ENCODE measurements at regions not wholly inside any gene's neighbourhood (a gene's known extent, or its start where the extent isn't known, plus 50 kb on each side); places are given as distances from the start of the nearest gene placed in this dataset.
"Not testable (repeated sequence)": the region's sequence is repeated elsewhere in the genome, so short reads cannot be mapped to it uniquely, and the experiment has no call there.

- not testable (repeated sequence) for DNase-seq
Observed at GRCh38 chr12:9543341-9543740, 64.4 kb downstream of the KLRB1 start.

DNA sequence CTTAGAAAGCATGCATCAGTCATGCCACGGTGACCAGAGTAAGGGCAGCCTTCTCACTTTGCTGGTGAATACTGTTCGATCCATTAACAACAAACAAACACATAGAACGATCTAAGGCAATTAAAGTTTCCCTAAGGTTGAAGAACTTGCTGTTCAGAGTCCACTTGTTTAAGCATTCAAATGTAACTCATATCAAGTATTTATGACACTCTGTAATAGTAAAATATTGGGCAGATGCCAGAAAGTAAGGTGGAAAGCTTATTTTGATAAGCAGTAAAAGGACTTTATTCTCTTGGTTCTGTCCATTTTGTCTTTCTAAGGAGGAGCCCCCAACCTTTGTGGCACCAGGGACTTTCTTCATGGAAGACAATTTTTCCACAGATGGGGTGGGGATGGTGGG lies 64.9 kb downstream of the KLRB1 start:
- not testable (repeated sequence) for DNase-seq

GRCh38 chr12:9515925-9516324 lies 91.8 kb downstream of the KLRB1 start:
- DNase-seq = not testable (repeated sequence)

- not testable (repeated sequence) for DNase-seq
Observed at GRCh38 chr12:9512695-9513094, 95.0 kb downstream of the KLRB1 start.

- not testable (repeated sequence) for DNase-seq
Observed at GRCh38 chr12:9510392-9511011, 97.2 kb downstream of the KLRB1 start.

GRCh38 chr12:9509464-9510161 lies 98.1 kb downstream of the KLRB1 start:
- DNase-seq = no peak

DNA sequence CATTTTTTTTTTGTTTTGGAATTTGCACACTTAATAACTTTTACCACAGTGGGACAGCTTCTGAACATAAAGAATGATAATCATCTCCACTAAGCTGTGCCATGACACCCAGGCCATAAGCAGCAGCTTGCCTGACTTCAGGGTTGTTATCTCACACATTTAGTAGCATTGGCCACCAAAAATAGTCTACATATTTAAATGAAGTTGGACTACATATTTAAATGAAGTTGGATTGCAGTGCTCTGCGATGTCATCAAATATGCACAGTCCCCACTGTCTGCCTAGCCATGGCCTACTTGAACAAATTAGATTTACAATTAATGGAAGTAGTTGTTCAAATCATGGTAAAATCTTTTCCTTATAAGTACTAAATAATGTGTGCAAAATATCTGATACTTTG lies 101.0 kb downstream of the KLRB1 start:
- no peak for DNase-seq

DNA sequence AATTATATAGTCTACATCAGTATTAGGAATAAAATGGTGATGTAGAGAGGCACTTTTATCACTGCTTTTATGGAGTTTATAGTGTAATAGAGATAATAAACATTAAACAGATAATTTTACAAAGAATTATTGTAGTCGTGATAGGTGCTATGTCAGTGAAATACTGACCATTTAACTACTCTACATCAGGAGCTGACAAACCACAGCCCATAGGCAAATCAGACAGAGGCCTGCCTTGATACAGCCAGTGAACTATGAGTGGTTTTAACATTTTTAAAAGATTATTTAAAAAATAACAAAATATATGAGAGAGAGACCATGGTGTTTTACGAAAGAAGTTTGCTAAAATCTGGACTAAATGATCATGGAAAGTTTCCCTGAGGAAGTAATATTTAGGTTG lies 104.3 kb downstream of the KLRB1 start:
- DNase-seq = not testable (repeated sequence)

DNA sequence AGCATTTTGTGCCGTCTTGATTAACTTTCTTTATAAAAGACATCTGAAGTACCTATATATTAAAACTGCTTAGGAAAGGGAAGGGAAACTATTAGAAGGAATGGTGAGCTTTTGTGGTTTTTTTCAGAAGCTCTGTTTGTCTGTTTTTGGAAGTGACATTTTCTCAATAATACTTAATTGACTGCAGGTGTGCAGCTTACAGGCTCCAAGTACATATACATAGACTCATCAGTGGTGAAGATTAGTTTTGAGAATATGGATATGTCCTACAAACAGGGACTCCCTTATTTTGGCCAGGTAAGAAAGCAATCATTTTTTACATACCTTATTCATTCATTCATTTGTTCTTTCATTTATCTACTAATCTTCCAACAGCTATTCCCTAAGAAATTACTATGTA lies 104.9 kb downstream of the KLRB1 start:
- DNase-seq = not testable (repeated sequence)

GRCh38 chr12:9493325-9493724 lies 114.4 kb downstream of the KLRB1 start:
- DNase-seq = not testable (repeated sequence)

DNA sequence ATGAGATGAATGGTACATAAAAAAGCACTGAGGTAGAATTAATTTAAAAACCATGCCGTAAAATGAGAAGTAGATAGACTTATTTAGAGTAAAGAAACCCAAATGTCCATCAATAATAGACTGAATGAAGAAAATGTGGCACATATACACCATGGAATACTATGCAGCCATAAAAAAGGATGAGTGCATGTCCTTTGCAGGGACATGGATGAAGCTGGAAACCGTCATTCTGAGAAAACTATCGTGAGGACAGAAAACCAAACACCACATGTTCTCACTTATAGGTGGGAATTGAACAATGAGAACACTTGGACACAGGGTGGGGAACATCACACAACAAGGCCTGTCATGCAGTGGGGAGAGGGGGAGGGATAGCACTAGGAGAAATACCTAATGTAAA lies 126.4 kb downstream of the KLRB1 start:
- DNase-seq = not testable (repeated sequence)

- DNase-seq = not testable (repeated sequence)
Observed at GRCh38 chr12:9474197-9474596, 133.5 kb downstream of the KLRB1 start.

DNA sequence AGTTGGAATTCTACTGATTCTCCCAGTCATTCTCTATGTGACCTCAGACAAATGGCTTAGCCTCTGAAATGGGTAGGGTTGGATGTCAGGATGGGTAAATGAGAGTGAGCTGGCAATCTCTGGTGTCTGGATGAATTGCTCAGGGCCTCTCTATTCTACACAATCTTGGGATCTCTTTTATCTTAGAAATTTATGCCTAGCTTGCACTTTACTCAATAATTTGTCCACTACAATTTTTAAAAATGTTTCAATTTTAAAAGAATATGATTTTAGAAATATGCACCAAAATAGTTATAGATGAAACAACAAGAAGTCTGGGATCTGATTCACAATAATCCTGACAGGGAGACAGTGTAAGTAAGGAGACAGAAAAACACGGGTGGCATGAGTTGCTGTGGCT lies 134.1 kb downstream of the KLRB1 start:
- DNase-seq = not testable (repeated sequence)

GRCh38 chr12:9471501-9471900 lies 136.2 kb downstream of the KLRB1 start:
- not testable (repeated sequence) for DNase-seq

- not testable (repeated sequence) for DNase-seq
Observed at GRCh38 chr12:9470367-9470766, 137.3 kb downstream of the KLRB1 start.

GRCh38 chr12:9469956-9470355 lies 137.8 kb downstream of the KLRB1 start:
- not testable (repeated sequence) for DNase-seq

- not testable (repeated sequence) for DNase-seq
Observed at GRCh38 chr12:9469463-9469862, 138.3 kb downstream of the KLRB1 start.

DNA sequence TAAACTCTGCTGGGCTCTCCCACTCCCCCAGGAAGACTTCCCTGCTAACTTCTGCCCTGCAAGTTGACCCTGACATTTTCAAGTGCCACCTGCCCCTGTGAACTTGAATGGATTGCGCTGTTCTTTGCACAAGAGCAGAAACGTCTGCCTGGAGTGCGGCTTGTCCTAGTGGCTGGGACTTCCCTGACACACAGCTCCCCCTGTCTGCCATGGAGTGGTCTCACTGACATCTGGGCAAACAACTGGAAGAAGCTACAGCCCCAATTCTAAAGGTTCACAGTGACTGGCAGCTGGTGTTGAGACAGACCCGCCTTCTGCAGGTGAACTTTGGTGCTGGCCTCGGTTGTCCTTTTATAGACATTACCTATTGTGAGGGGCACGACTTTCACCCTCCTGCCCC lies 138.7 kb downstream of the KLRB1 start:
- DNase-seq = peak; percentile 84

GRCh38 chr12:9468144-9468543 lies 139.6 kb downstream of the KLRB1 start:
- DNase-seq = not testable (repeated sequence)

DNA sequence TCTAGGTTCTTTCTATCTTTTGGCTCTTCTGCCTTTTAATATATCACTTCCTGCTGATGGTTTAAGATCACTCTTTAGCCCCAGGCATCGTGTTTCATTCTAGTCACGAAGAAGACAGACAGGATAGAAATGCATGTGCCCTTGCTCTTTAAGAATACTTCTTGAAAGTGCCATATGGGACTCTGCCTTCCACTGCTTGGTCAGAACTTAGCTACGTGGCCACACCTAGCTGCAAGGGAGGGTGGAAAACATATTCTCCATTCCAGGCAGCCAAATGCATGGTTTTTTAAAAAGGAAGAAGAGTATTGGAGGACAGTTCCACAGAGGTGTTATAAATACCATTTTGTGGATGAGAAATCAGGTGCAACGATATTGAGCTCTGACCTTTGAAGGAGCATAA lies 143.3 kb downstream of the KLRB1 start:
- DNase-seq = no peak

DNA sequence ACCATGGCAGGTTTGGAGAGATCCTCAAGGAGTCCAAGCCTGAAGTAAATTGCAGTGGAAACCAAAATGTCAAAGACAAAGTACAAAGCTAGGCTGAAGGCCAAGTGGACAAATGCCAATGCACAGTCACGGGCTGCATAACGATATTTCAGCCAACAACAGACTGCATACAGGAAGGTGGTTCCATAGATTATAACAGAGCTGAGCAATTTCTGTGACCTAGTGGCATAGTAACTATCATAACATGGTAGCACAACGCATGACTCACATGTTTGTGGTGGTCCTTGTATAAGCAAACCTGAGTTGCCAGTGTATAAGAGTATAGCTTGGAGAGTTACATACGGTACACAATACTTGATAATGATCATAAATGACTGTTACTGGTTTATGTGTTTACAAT lies 152.2 kb downstream of the KLRB1 start:
- DNase-seq = peak; percentile 91

GRCh38 chr12:9454021-9454420 lies 153.7 kb downstream of the KLRB1 start:
- not testable (repeated sequence) for DNase-seq

- not testable (repeated sequence) for DNase-seq
Observed at GRCh38 chr12:9450127-9450567, 157.6 kb downstream of the KLRB1 start.

GRCh38 chr12:9449657-9450126 lies 158.0 kb downstream of the KLRB1 start:
- not testable (repeated sequence) for DNase-seq

Measured in dermis blood vessel endothelial cell (primary cell).